ENCODE measurements at regions not wholly inside any gene's neighbourhood (a gene's known extent, or its start where the extent isn't known, plus 50 kb on each side); places are given as distances from the start of the nearest gene placed in this dataset.

DNA sequence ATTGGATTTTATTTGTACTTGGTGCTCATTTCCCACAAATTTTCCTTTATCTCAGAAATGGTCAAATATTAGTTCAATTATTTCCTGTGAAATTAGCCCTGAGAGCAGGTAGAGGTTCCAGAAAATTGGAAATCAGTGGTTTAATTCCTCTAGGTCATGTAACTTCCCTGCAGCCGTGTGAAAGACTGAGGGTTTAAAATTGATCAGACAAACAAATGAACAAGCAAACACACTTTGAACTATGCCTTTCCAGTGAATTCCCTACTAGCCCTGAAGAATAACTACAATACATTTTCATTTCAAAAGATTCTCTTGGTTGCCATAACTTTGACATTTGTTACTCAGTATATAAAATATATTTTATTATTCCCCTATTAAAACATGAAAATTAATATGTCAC is 1116.7 kb downstream of the REEP3 start:
- Histone ChIP-seq H4K20me1 (ENCODE audit: low read depth, low read length) (no peaks in the 10 kb centered on the region), H3K9me2 (replicated peaks; ENCODE audit: insufficient read depth, low read length) (no peaks in the 10 kb centered on the region), H3K4me3 (ENCODE audit: insufficient read depth, low read length, poor library complexity, severe bottlenecking) (no peak overlapping the region), H3K9me3 (ENCODE audit: insufficient read depth, low read length) (no peaks in the 10 kb centered on the region), H3K27ac (ENCODE audit: low read depth, low read length) (no peak overlapping the region), H3K4me2 (ENCODE audit: low read depth, low read length, poor library complexity, severe bottlenecking) (no peak overlapping the region), H3K36me3 (ENCODE audit: low read length) (no peaks in the 10 kb centered on the region), H2AFZ (ENCODE audit: low read depth, low read length, severe bottlenecking) (no peak overlapping the region), H3F3A (ENCODE audit: insufficient read depth) (no peaks in the 10 kb centered on the region), H3K79me2 (ENCODE audit: insufficient read depth, low read length) (no peaks in the 10 kb centered on the region), H3K9ac (ENCODE audit: low read length) (no peak overlapping the region), H3K27me3 (ENCODE audit: low read length) (no peaks in the 10 kb centered on the region)
- TF ChIP-seq EZH2phosphoT487 (conservative IDR thresholded peaks at IDR 0.05; ENCODE audit: low read length): no peak
- TF ChIP-seq, protein P1, sequence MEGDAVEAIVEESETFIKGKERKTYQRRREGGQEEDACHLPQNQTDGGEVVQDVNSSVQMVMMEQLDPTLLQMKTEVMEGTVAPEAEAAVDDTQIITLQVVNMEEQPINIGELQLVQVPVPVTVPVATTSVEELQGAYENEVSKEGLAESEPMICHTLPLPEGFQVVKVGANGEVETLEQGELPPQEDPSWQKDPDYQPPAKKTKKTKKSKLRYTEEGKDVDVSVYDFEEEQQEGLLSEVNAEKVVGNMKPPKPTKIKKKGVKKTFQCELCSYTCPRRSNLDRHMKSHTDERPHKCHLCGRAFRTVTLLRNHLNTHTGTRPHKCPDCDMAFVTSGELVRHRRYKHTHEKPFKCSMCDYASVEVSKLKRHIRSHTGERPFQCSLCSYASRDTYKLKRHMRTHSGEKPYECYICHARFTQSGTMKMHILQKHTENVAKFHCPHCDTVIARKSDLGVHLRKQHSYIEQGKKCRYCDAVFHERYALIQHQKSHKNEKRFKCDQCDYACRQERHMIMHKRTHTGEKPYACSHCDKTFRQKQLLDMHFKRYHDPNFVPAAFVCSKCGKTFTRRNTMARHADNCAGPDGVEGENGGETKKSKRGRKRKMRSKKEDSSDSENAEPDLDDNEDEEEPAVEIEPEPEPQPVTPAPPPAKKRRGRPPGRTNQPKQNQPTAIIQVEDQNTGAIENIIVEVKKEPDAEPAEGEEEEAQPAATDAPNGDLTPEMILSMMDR (IDR thresholded peaks at IDR 0.05; ENCODE audit: insufficient read depth, low read length, poor library complexity, severe bottlenecking): no peak

DNA sequence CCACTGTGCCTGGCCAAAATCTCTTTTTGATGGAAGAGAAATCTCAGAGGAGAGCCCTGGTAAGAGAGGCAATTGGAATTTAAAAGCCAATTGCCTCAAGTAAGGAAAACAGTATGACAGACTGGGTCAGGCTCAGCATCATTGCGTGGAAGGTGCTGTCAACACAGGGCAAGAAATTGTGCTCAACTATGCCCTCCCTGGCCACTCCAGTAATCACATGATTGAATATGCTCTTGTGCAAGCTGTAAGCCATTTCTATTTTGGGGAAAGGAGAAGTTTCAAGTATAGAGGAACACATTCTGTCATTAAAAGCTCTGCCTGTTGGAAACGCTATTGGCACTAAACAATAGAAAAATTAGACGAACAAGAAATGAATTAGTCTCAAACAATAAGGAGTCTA is 1127.7 kb downstream of the REEP3 start:
- no peak overlapping the region for H3K4me2 ChIP-seq (ENCODE audit: low read depth, low read length, poor library complexity, severe bottlenecking)
- no peak overlapping the region for H3K27ac ChIP-seq (ENCODE audit: low read depth, low read length)
- no peaks in the 10 kb centered on the region for H3K36me3 ChIP-seq (ENCODE audit: low read length)
- no peak overlapping the region for H2AFZ ChIP-seq (ENCODE audit: low read depth, low read length, severe bottlenecking)
- H3K9me2 ChIP-seq (replicated peaks; ENCODE audit: insufficient read depth, low read length): no peaks in the 10 kb centered on the region
- H3K79me2 ChIP-seq (ENCODE audit: insufficient read depth, low read length): no peaks in the 10 kb centered on the region
- TF ChIP-seq, protein P1 (IDR thresholded peaks at IDR 0.05; ENCODE audit: insufficient read depth, low read length, poor library complexity, severe bottlenecking): no peak
- no peak for TF ChIP-seq EZH2phosphoT487 (conservative IDR thresholded peaks at IDR 0.05; ENCODE audit: low read length)
- no peaks in the 10 kb centered on the region for H3K27me3 ChIP-seq (ENCODE audit: low read length)
- no peaks in the 10 kb centered on the region for H4K20me1 ChIP-seq (ENCODE audit: low read depth, low read length)
- no peaks in the 10 kb centered on the region for H3K9me3 ChIP-seq (ENCODE audit: insufficient read depth, low read length)
- no peaks in the 10 kb centered on the region for H3F3A ChIP-seq (ENCODE audit: insufficient read depth)
- H3K9ac ChIP-seq (ENCODE audit: low read length): no peak overlapping the region
- no peak overlapping the region for H3K4me3 ChIP-seq (ENCODE audit: insufficient read depth, low read length, poor library complexity, severe bottlenecking)

DNA sequence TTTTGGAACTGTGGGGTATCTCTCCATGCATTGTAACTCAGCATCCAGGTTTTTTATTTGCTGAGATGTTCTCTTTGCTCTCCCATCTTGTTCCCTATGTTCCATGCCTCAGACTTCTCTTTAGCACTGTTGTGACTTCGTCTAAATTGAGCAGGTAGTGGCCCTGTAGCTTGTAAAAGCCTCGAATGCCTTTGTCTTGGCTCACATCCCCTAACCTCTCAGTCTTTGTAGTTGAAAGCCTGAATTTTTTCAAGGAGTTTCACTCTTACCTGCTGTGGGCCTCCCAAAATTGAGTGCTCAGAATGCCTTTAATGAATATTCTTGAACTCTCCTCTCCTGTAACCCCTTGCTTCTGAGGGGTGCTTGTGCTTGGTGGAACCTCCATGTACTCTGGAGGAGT is 1137.3 kb downstream of the REEP3 start:
- Histone ChIP-seq H3K9me3 (ENCODE audit: insufficient read depth, low read length) (no peaks in the 10 kb centered on the region), H3K36me3 (ENCODE audit: low read length) (no peaks in the 10 kb centered on the region), H3K4me3 (ENCODE audit: insufficient read depth, low read length, poor library complexity, severe bottlenecking) (no peak overlapping the region), H3K79me2 (ENCODE audit: insufficient read depth, low read length) (no peaks in the 10 kb centered on the region), H3F3A (ENCODE audit: insufficient read depth) (no peaks in the 10 kb centered on the region), H3K4me2 (ENCODE audit: low read depth, low read length, poor library complexity, severe bottlenecking) (no peak overlapping the region), H4K20me1 (ENCODE audit: low read depth, low read length) (no peaks in the 10 kb centered on the region), H3K9ac (ENCODE audit: low read length) (no peak overlapping the region), H3K27ac (ENCODE audit: low read depth, low read length) (no peak overlapping the region), H3K9me2 (replicated peaks; ENCODE audit: insufficient read depth, low read length) (no peaks in the 10 kb centered on the region), H2AFZ (ENCODE audit: low read depth, low read length, severe bottlenecking) (no peak overlapping the region), H3K27me3 (ENCODE audit: low read length) (no peaks in the 10 kb centered on the region)
- TF ChIP-seq EZH2phosphoT487 (conservative IDR thresholded peaks at IDR 0.05; ENCODE audit: low read length): no peak
- TF ChIP-seq, protein P1 (IDR thresholded peaks at IDR 0.05; ENCODE audit: insufficient read depth, low read length, poor library complexity, severe bottlenecking): no peak
